Gastroesophageal sphincter (tissue), 4 donors: ENCODE measurements at regions not wholly inside any gene's neighbourhood (a gene's known extent, or its start where the extent isn't known, plus 50 kb on each side); places are given as distances from the start of the nearest gene placed in this dataset.
"Not testable (repeated sequence)": the region's sequence is repeated elsewhere in the genome, so short reads cannot be mapped to it uniquely, and the experiment has no call there.

Experiments used
- ATAC-seq: fragments of 150-250 bp; one replicate; pipeline ENCODE4 v1.9.1; 2016; ENCODE audit warnings: mild to moderate bottlenecking, moderate library complexity
- H3K27ac ChIP-seq, 4 donors: fragments of 200-600 bp; sonication (generic) in 3 of 4; 1 replicate in 3 of 4; 2 replicates in 1 of 4; pipeline ENCODE4 v1.5.1; 2016 to 2019
- H3K27me3 ChIP-seq: fragments of 200-600 bp; sonication (generic); one replicate; pipeline ENCODE4 v1.5.1; 2019
- H3K36me3 ChIP-seq, 2 donors: fragments of 200-600 bp; sonication (generic); one replicate each; pipeline ENCODE4 v1.5.1; 2019; ENCODE audit warnings: control low read depth in 1 of 2
- H3K4me1 ChIP-seq, 3 donors: fragments of 200-600 bp; sonication (generic); 1 replicate in 2 of 3; 2 replicates in 1 of 3; pipeline ENCODE4 v1.5.1; 2016 to 2019; ENCODE audit warnings: control low read depth in 2 of 3
- H3K4me3 ChIP-seq, 2 donors: fragments of 200-600 bp; sonication (generic); one replicate each; pipeline ENCODE4 v1.5.1; 2019; ENCODE audit warnings: mild to moderate bottlenecking in 1 of 2, moderate library complexity in 1 of 2
- H3K9me3 ChIP-seq, 3 donors: fragments of 200-600 bp; sonication (generic); one replicate each; pipeline ENCODE4 v1.5.1; 2017 to 2019; ENCODE audit warnings: control low read depth in 2 of 3
- CTCF ChIP-seq, 4 experiments: fragments of 200-600 bp in 2 of 4; fragments of 450-650 bp in 2 of 4; sonication (generic) in 1 of 4; IDR thresholded peaks; one replicate each; pipeline ENCODE4 v1.5.1; 2017 to 2019; ENCODE audit warnings: antibody characterized with exemption in 4 of 4, mild to moderate bottlenecking in 2 of 4, moderate library complexity in 2 of 4
- EP300 ChIP-seq: sonication (generic); formaldehyde crosslinking; IDR thresholded peaks from one replicate; pipeline ENCODE4 v1.6.1; 2017; ENCODE audit warnings: antibody characterized with exemption, mild to moderate bottlenecking
- POLR2A ChIP-seq, 2 donors: fragments of 450-650 bp; IDR thresholded peaks; one replicate each; pipeline ENCODE4 v1.6.1; 2017; ENCODE audit warnings: antibody characterized with exemption in 2 of 2, mild to moderate bottlenecking in 2 of 2, moderate library complexity in 1 of 2
- POLR2AphosphoS5 ChIP-seq: sonication (generic); formaldehyde crosslinking; IDR thresholded peaks from one replicate; pipeline ENCODE4 v1.6.1; 2017; ENCODE audit warnings: antibody characterized with exemption
- WGBS, 2 donors: methylation state at CpG; one replicate each; pipeline ENCODE4 v1.1.5; 2018; ENCODE audit warnings: low coverage in 1 of 2; 5-methylcytosine and 5-hydroxymethylcytosine counted together

GRCh38 chr14:70257526-70257925 is 68.8 kb upstream of the SLC8A3 start:
- H3K27ac ChIP-seq = no peak overlapping the region
- H3K27me3 ChIP-seq = peaks cover 56% of the 10 kb centered on the region
- peaks cover 0 to 4% (median 0%) of the 10 kb centered on the region in 3 donors for H3K4me1 ChIP-seq
- no peak overlapping the region for H3K4me3 ChIP-seq
- WGBS, 2 donors = 64 to 67% methylated on average over 5 to 6 of the region's 7 CpGs
- no peaks in the 10 kb centered on the region for H3K36me3 ChIP-seq
- TF ChIP-seq CTCF (IDR thresholded peaks at IDR 0.05) (no peak), POLR2A (IDR thresholded peaks at IDR 0.05) (no peak), EP300 (no peak), POLR2AphosphoS5 (no peak)
- H3K9me3 ChIP-seq = no peaks in the 10 kb centered on the region
- ATAC-seq = no peak

GRCh38 chr14:70256601-70257000 is 67.8 kb upstream of the SLC8A3 start:
- no peaks in the 10 kb centered on the region for H3K36me3 ChIP-seq
- peaks cover 63% of the 10 kb centered on the region for H3K27me3 ChIP-seq

GRCh38 chr14:70255071-70256057 is 66.6 kb upstream of the SLC8A3 start:
- not testable (repeated sequence) for H3K27ac ChIP-seq, H3K9me3 ChIP-seq, ATAC-seq, H3K36me3 ChIP-seq, H3K4me1 ChIP-seq
- Histone ChIP-seq H3K4me3 (peak overlapping the region in 1 of 2 donors; percentile 49), H3K27me3 (peaks cover 63% of the 10 kb centered on the region)
- 68 to 82% methylated on average over 6 to 7 of the region's 36 CpGs for WGBS, 2 donors

More at GRCh38 chr14:70256601-70257000, 67.8 kb upstream of the SLC8A3 start:
- WGBS, 2 donors = 0% methylated on average over 1 of the region's 2 CpGs; no CpG with 5 or more reads in 1 of the 2 donors
- H3K4me1 ChIP-seq = peaks cover 0 to 4% (median 0%) of the 10 kb centered on the region in 3 donors
- no peak overlapping the region for H3K4me3 ChIP-seq
- ATAC-seq = no peak
- no peaks in the 10 kb centered on the region for H3K9me3 ChIP-seq
- no peak overlapping the region for H3K27ac ChIP-seq
- TF ChIP-seq EP300 = no peak
- no peak for TF ChIP-seq POLR2AphosphoS5
- TF ChIP-seq POLR2A (IDR thresholded peaks at IDR 0.05) = no peak
- TF ChIP-seq CTCF (IDR thresholded peaks at IDR 0.05) = no peak

- ATAC-seq = no peak
- no peaks in the 10 kb centered on the region for H3K36me3 ChIP-seq
- WGBS, 2 donors = no CpG with 5 or more reads among the region's 31 CpGs
- peak overlapping the region; percentile 1 to 49 for H3K4me3 ChIP-seq
- H3K27me3 ChIP-seq = peaks cover 63% of the 10 kb centered on the region
- H3K27ac ChIP-seq = peak overlapping the region in 1 of 4 donors; percentile 8
- peaks cover 0 to 4% (median 0%) of the 10 kb centered on the region in 3 donors for H3K4me1 ChIP-seq
- TF ChIP-seq POLR2A (IDR thresholded peaks at IDR 0.05) (no peak), EP300 (no peak), POLR2AphosphoS5 (no peak), CTCF (IDR thresholded peaks at IDR 0.05) (no peak)
- H3K9me3 ChIP-seq = no peaks in the 10 kb centered on the region
Measured at GRCh38 chr14:70254476-70254961, 65.8 kb upstream of the SLC8A3 start.

- not testable (repeated sequence) for H3K36me3 ChIP-seq, H3K27ac ChIP-seq, H3K9me3 ChIP-seq, H3K4me3 ChIP-seq, ATAC-seq, H3K4me1 ChIP-seq
- H3K27me3 ChIP-seq = peaks cover 59% of the 10 kb centered on the region
- WGBS, 2 donors = 92 to 96% methylated on average over 4 of the region's 4 CpGs
Measured at GRCh38 chr14:70253547-70253946, 64.8 kb upstream of the SLC8A3 start.

- H3K27me3 ChIP-seq = peaks cover 21% of the 10 kb centered on the region
- H3K27ac ChIP-seq = no peak overlapping the region
- no peaks in the 10 kb centered on the region for H3K9me3 ChIP-seq
- ATAC-seq = no peak
- H3K36me3 ChIP-seq = no peaks in the 10 kb centered on the region
- no peak for TF ChIP-seq CTCF (IDR thresholded peaks at IDR 0.05)
- WGBS, 2 donors = 63 to 72% methylated on average over 2 of the region's 2 CpGs
- H3K4me3 ChIP-seq = no peak overlapping the region
- no peaks in the 10 kb centered on the region for H3K4me1 ChIP-seq
Measured at GRCh38 chr14:70245026-70245425, 56.3 kb upstream of the SLC8A3 start.
